Ecto neural progenitor cell (in vitro differentiated cells): ENCODE measurements at regions not wholly inside any gene's neighbourhood (a gene's known extent, or its start where the extent isn't known, plus 50 kb on each side); places are given as distances from the start of the nearest gene placed in this dataset.
"Not testable (repeated sequence)": the region's sequence is repeated elsewhere in the genome, so short reads cannot be mapped to it uniquely, and the experiment has no call there.

Source experiments
- DNase-seq: peaks from one replicate; pipeline ENCODE4 v3.0.0-alpha.2; 2018; ENCODE audit warnings: low spot score

DNA sequence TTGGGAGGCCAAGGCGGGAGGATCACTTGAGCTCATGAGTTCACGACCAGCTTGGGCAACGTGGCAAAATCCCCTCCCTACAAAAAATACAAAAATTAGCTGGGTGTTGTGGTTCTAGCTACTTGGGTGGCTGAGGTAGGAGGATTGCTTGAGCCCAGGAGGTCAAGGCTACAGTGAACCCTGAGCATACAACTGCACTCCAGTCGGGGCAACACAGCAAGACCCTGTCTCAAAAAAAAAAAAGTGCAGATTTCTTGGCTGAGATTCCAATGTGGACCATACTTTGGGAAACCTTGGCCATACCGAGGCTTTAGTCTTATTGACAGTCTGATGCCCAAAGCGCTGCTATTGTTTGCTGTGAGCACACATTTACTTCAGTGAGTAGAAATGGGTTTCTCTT lies 113.6 kb upstream of the CLINT1 start:
- no peak for DNase-seq

DNA sequence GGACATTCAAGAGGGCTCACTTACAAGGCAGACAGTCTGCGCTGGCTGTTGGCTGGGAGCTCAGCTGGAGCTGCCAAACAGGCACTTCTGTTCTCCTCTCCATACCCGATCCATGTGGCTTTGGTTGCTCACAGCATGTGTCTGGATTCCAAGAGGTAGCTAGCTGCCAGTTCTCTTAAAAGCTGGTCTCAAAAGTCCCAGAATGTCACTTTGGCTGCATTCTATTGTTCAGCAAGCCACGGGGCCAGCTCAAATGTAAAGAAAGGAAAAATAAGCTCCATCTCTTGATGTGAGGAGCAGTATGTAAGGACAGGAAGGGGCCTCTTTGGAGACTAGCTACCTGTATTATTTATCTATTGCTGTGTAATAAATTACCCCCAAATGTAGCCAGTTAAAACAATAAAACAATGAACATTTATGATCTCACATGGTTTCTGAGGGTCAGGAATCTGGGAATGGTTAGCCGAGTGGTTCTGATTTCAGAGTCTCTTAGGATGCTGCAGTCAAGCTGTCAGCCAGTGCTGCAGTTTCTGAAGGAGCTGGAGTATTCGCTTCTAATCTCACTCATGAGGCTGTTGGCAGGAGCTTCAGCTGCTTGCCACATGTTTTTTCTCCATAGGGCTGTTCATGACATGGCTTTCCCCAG lies 112.7 kb upstream of the CLINT1 start:
- peak; percentile 55 for DNase-seq

DNA sequence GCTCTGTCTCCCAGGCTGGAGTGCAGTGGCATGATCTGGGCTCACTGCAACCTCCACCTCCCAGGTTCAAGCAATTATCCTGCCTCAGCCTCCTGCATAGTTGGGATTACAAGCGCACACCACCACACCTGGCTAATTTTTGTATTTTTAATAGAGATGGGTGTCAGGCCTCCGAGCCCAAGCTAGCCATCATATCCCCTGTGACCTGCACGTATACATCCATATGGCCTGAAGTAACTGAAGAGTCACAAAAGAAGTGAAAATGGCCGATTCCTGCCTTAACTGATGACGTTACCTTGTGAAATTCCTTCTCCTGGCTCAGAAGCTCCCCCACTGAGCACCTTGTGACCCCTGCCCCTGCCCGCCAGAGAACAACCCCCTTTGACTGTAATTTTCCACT lies 109.6 kb upstream of the CLINT1 start:
- DNase-seq, result not testable (repeated sequence)

DNA sequence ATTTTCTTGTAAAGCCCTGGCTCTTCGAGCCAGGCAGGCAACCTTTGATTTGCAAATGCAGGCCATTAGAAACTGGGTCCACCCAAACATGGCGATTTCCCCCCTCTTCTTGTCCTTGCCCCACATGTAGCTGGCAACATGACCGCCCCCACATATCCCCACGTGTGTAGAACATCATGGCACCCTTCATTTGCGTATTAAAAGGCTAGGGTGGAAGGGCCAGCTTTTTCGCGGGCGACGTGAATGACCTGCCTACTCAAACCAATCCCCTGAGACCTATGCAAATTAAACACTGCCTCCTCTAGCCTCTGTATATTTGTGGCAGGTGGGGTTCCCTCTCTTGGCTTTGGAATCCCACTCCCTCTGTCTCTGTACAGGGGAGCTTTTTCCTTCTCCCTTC lies 107.0 kb upstream of the CLINT1 start:
- DNase-seq, result no peak

DNA sequence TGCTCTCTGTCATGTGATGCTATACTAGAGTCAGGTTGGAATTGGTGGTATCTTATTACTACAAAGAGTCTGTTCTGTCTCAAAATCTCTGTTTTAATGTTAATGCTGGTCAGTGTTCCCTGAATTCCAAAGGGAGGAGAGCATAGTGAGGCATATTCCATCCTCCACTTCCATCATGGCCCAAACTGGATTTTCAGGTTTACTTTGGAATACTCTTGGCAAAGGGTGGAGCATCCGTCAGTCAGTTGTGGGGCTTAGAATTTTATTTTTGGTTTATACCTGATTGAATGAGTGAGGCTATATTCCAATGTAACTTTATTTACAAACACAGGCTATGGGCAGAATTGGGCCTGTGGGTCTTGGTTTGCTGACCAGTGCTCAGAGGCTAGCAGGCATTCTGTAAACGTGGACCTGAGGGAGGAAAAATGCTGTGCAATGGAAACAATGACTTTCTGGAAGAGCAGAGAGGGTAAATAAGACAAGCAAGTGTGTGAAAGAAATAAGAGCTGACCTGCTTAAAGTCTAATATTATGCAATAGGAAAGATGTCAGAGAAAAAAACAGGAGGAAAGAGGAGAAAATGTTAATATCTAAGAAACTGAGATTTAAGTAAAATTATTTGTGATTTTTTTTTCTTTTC lies 106.2 kb upstream of the CLINT1 start:
- no peak for DNase-seq

DNA sequence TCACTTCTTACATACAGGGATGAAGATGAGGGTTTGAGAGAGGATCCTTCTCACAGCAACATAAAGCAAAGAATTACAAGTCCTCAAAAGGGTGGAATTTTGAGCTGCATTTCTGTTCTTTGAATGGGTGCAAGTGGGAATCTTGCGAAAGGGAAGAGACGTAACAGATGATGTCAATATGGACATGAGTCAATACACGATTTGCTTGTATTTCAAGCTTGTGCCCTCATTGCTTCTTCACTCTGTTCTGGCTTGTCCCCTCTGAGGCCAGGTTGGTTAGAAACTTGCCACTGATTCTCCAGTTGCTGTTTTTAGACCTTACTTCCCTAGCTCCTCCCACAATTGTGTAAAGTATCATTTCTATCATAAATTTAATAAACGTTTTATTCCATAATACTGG lies 104.8 kb upstream of the CLINT1 start:
- no peak for DNase-seq

DNA sequence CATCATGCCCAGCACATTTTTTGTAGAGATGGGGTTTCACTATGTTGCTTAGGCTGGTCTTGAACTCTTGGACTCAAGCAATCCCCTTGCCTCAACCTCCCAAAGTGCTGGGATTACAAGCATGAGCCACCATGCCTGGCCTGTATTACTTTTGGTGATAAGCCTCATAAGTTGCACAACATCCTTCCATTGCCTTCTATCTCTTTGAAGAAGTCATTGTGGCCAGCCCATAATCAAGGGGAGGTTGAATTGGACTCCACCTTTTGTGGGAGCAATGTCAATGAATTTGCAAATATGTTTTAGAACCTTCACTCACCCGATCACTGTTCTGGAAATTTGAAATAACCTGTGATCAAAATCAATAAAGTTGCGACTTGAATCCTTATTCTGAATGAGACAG lies 104.3 kb upstream of the CLINT1 start:
- DNase-seq, result no peak

DNA sequence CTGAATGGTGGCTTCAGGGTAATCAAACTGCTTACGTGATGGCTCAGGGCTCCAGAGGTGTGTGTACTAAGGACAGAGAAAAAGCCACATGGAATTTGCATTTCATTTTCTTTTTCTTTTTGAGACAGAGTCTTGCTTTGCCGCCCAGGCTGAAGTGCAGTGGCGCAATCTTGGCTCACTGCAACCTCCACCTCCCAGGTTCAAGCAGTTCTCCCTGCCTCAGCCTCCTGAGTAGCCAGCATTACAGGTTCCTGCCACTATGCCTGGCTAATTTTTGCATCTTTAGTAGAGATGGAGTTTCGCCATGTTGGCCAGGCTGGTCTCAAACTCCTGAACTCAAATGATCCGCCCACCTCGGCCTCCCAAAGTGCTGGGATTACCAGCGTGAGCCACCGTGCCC lies 103.7 kb upstream of the CLINT1 start:
- not testable (repeated sequence) for DNase-seq

DNA sequence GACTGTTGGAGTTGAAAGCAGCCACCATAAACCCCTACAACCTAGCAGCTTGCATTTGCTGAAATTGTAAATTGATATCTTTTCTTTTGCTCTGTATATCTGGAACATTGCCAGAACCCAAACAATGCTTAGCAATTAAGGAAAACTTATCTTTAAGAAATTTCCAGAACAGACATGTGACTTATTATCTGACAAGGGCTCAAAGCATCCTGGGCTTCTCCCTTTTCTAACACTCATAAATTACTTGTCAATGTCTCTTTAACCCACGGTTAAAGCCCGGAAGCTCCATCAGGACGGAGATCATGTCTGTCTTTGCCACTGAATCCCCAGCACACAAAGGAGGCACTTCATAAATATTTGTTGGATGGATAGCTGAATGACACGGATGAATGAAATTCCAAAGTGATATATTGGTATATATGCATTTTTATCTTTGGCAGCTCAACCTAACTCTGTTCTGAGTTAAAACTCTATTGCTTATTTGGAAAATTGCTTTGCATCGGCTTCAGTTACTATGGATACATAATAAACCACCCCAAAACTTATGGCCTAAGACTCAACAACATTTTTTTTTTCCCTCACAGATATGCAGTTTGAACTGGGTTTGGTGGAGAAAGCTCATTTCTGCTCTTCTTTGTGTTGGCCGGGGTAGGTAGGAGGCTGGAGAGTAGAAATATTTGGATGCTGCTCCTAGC lies 103.1 kb upstream of the CLINT1 start:
- no peak for DNase-seq

DNA sequence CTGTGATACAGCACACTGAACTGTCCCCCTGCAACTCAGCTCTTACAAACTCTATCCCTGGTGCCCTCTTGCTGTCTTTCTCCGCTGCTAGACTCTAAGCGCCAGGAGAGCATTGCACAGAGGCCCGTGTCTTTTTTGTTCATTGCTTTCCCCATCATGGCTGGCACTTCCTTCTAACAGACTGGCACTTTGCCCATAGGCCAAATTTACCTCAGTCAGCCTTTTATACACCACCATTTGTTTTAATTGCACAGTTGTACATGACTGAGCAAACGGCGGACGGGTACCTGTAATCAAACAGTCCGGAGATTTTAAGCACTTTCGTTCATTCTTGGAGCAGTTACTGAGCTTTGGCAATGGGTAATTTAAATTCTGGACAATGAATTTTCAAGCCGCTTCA lies 102.2 kb upstream of the CLINT1 start:
- DNase-seq, result no peak

DNA sequence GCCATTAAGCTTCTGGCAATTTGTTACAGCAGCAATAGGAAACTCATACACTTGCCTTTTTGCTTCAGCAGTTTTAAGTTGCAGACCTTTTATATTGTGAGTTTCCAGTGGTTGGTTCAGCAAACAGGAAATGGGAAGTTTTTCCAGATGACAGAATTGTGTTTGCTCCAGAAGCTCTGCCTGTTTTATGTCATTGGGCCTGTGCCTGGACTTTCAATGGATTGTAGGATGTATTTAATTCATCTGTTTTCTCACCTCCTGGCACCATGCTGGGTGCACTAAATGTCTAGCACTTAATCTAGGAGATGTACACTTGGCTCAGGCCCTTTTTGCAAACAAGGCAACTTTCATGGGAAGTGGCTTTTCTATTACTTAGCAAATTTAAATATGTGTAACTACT lies 100.4 kb upstream of the CLINT1 start:
- DNase-seq, result no peak

DNA sequence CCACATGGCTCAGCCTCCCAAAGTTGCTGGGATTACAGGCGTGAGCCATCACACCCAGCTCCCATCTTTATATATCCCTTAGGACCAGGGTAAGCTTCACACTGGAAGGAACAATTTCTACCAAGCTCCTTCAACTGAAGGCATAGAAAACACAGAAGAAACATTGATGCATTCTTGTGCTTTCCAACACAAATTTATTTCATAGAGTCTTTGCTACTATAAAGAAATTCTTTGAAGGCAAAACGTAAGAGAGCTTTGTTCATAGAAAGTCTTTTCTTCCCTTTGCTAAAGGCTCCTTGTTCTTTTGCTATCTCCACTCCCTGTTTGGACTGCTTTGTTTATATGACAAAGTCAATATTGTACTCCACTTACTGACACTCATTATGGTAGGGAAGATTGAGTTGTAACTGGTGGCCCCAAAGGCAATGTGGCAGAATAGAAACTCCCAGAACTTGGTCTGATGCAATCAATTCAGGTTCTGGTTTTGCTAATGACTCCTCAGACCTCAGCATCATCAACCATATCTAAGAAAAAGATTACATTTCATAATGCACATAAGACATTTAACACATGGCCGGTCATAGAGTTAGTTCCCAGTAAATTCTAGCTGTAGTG lies 97.4 kb upstream of the CLINT1 start:
- DNase-seq, result no peak

DNA sequence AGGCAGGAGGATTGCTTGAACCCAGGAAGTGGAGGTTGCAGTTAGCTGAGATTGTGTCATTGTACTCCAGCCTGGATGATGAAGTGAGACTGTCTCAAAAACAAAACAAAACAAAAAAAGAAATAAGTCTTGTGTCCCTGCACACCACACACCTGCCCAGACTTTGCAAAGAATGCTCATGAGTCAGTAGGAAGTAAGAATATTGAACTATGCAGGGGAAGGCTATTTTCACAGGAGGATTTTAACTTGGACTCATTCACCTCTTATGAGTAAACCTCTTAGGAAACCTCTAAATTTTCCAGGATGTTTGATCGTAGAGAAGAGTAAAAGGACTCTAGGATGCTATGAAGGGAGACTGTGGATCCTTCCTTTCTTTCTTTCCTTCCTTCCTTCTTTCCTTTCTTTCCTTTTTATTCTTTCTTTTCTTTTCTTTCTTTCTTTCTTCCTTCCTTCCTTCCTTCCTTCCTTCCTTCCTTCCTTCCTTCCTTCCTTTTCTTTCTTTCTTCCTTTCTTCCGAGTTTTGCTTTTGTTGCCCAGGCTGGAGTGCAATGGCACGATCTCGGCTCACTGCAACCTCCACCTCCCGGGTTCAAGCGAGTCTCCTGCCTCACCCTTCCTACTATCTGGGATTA lies 96.7 kb upstream of the CLINT1 start:
- DNase-seq, result no peak

DNA sequence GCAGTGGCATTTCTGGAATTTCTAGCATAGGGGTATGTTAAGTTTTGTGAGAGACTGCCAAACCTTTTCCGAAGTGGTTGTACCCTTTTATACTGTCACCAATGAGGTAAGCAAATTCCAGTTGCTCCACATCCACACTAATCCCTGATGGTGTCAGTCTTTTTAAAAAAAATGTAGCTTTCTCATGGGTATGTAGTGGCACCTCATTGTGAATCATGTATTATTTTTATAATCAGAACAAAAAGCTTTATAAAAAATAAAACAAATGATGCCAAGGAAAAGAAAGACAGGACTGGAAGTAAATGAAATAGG lies 93.4 kb upstream of the CLINT1 start:
- no peak for DNase-seq

DNA sequence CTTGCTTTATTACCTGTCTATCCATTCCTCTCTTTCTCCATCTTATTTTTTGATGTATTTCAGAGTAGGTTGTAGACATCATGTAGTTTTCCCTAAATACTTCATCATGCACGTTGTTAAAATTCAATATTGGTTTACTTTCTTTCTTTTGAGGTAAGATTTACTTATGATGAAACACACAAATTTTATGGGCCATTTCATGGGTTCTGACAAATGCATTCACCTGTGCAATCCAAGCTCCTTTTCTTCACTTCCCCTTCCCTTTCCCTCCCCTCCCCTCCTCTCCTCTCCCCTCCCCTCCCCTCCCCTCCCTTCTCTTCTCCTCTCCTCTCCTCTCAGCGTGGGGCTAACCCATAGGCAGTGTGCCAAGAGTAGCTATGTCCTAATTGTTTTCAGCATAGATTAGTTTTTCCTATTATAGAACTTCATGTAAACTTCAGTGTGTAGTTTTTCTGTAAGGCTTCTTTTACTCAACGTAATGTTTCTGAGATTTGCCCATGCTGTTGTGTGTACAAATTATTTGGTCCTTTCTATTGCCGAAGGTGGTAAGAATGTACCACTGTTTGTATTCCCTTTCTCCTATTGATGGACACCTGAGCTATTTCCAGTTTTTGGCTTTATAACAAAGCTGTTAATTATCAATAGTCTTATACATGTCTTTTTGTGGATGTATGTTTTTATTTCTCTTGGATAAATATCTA lies 92.9 kb upstream of the CLINT1 start:
- DNase-seq, result no peak

DNA sequence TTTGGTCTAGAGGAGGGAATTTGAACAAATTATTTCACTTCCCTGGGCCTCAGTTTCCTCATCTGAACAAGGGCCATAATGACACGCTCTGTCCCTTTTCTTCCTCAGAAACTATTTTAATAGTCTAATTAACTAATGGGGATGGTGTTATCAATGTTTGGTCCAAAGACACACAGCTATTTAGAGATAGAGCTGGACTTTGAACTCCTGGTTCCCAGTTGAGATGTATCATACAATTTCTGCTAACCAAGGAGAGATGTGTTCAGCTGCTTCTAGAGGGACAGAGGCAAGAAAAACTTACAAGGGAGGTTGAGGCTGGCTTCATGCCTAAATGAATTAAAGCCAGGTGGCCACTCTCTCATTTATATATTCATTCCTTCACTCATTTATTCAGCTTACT lies 90.6 kb upstream of the CLINT1 start:
- DNase-seq, result no peak

DNA sequence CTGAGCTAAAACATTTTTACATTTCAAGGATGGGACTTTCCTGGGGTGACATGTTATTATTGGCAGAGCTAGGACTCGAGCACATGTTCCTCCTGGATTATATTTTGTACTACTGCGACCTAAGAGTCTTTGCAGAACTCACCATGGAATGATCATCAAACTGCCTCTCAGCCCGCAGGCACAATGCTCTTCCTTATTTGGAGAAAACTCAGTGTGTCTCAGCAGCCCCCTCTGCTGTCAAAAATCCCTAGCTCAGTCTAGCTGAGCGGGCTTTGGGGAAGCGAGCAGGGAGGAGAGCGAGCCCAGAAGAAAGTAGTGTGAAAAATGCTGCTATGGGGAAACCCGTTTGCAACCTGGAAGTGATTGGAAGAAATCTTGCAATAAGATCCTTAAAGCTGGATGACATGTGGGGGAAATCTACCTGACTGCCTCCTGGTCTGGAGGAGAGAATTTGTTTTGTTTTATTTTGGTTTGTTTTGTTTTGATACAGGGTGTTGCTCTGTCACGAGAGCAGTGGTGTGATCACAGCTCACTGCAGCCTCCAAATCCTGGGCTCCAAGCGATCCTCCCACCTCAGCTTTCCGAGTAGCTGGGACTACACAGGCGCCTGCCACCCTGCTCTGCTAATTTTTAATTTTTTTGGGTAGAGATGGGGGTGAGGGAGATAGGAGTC lies 89.9 kb upstream of the CLINT1 start:
- DNase-seq, result peak; percentile 90

DNA sequence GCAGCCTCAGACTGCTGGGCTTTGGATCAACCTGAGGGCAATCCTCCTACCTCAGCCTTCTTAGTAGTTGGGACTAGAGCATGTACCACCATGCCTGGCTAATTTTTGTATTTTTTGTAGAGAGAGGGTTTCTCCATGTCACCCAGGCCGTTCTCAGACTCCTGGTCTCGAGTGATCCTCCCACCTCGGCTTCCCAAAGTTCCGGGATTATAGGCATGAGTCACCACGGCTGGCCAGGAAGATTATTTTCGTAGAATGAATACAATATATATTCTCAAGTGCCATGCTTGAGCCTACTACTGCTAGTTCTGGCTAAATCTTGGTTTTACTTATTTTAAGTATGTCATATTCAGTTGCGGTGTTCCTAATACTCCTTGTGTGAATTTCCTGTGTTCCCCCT lies 88.2 kb upstream of the CLINT1 start:
- DNase-seq, result no peak

DNA sequence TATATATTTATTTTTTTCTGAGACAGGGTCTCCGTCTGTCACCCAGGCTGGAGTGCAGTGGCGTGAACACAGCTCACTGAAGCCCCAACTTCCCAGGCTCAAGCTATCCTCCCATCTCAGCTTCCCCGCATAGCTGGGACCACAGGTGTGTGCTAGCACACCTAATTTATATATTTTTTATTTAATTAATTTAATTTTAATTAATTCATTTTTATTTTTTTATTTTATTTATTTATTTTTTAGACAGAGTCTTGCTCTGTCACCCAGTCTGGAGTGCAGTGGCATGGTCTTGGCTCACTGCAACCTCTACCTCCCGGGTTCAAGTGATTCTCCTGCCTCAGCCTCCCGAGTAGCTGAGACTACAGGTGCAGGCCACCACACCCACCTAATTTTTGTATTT lies 86.9 kb upstream of the CLINT1 start:
- DNase-seq, result not testable (repeated sequence)

DNA sequence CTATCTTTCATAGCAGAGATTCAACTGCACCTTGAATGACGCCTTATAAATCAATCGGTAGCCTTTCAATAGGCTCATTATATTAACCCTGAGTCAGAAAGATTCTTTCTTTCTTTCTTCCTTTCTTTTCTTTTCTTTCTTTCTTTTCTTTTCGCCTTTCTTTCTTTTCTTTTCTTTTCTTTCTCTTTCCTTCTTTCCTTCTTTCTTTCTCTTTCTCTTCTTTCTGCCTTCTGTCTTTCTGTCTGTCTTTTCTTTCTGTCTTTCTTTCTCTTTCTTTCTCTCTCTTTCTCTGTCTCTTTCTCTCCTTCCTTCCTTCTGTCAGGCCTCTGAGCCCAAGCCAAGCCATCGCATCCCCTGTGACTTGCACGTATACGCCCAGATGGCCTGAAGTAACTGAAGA lies 86.0 kb upstream of the CLINT1 start:
- no peak for DNase-seq

DNA sequence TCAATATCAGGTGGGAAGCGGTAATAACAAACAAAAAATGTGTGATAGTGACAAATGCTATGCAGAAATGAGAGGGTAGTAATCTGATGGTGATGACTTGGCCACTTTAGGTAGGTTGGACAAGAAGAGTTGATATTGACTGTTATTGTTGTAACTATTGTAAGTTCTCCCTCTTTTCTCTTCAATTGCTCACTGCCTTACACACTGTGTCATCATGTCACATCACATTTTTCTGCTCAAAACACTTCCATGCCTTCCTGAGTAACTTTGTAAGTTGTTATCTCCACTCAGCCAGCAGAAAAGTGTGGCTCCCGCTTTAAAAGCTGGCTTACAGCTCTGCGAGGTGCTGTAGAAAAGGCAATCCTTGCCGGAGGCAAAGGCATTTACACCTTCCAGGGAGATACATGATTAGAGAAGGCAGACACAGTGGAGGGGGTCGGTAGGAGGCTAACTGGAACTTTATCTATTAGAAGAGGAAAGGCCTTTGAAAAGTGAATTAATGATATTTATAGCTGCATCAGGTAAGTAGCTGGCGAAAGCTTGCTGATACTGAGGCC lies 85.2 kb upstream of the CLINT1 start:
- DNase-seq, result no peak
